SU-DHL-6 (cell line): ENCODE measurements at regions not wholly inside any gene's neighbourhood (a gene's known extent, or its start where the extent isn't known, plus 50 kb on each side); places are given as distances from the start of the nearest gene placed in this dataset.

Experiments
- H2AFZ ChIP-seq: fragments of 200-600 bp; sonication (generic); 2 replicates; pipeline ENCODE4 v1.6.1; 2014; ENCODE audit warnings: low read depth, mild to moderate bottlenecking, moderate library complexity, mixed read lengths, antibody characterized with exemption, low read length; ENCODE audit not compliant: severe bottlenecking
- H3F3A ChIP-seq: fragments of 200-600 bp; shearing (Covaris generic); 2 replicates; pipeline ENCODE4 v1.6.0; 2016; ENCODE audit warnings: antibody characterized with exemption, mild to moderate bottlenecking; ENCODE audit not compliant: insufficient read depth
- H3K27ac ChIP-seq: fragments of 200-600 bp; sonication (generic); 2 replicates; pipeline ENCODE4 v1.5.1; 2016; ENCODE audit warnings: low read depth, mild to moderate bottlenecking, low read length, moderate library complexity, mixed read lengths
- H3K27me3 ChIP-seq: fragments of 200-600 bp; sonication (generic), shearing (Covaris generic); 2 replicates; pipeline ENCODE4 v1.6.0; 2014; ENCODE audit warnings: mild to moderate bottlenecking, low read length
- H3K36me3 ChIP-seq: fragments of 200-600 bp; sonication (generic); 2 replicates; pipeline ENCODE4 v1.6.1; 2014; ENCODE audit warnings: mild to moderate bottlenecking, low read length, mixed read lengths
- H3K4me2 ChIP-seq: fragments of 300-600, 200-600 bp; shearing (Covaris generic), sonication (generic); 2 replicates; pipeline ENCODE4 v1.6.0; 2014; ENCODE audit warnings: low read length, low read depth, mild to moderate bottlenecking; ENCODE audit not compliant: poor library complexity, severe bottlenecking
- H3K4me3 ChIP-seq: fragments of 200-600 bp; sonication (generic); 2 replicates; pipeline ENCODE4 v1.5.1; 2014; ENCODE audit warnings: antibody characterized with exemption, low read length, mild to moderate bottlenecking, mixed read lengths; ENCODE audit not compliant: insufficient read depth, poor library complexity, severe bottlenecking
- H3K79me2 ChIP-seq: fragments of 200-600 bp; sonication (generic); 2 replicates; pipeline ENCODE4 v1.6.1; 2014; ENCODE audit warnings: mild to moderate bottlenecking, low read length, moderate library complexity; ENCODE audit not compliant: insufficient read depth
- H3K9ac ChIP-seq: fragments of 200-600 bp; sonication (generic); 2 replicates; pipeline ENCODE4 v1.7.0; 2014; ENCODE audit warnings: mild to moderate bottlenecking, low read length
- H3K9me2 ChIP-seq: fragments of 200-600 bp; sonication (generic); replicated peaks from 2 replicates; pipeline ENCODE4 v1.6.1; 2014; ENCODE audit warnings: low read length; ENCODE audit not compliant: insufficient read depth
- H3K9me3 ChIP-seq: fragments of 200-600 bp; sonication (generic); 2 replicates; pipeline ENCODE4 v1.6.1; 2014; ENCODE audit warnings: low read length, mixed read lengths; ENCODE audit not compliant: insufficient read depth
- H4K20me1 ChIP-seq: fragments of 200-600 bp; sonication (generic); 2 replicates; pipeline ENCODE4 v1.6.1; 2014; ENCODE audit warnings: low read depth, mild to moderate bottlenecking, antibody characterized with exemption, low read length, moderate library complexity, mixed read lengths
- CTCF ChIP-seq: fragments of 200-600 bp; sonication (generic); IDR thresholded peaks from one replicate; pipeline ENCODE4 v1.5.1; 2017; ENCODE audit warnings: antibody characterized with exemption, mild to moderate bottlenecking, low read length, moderate library complexity; ENCODE audit not compliant: insufficient read depth, poor library complexity, severe bottlenecking
- EZH2phosphoT487 ChIP-seq: fragments of 200-600 bp; sonication (generic), shearing (Covaris generic); conservative IDR thresholded peaks from 2 replicates; pipeline ENCODE4 v1.6.1; 2018; ENCODE audit warnings: mild to moderate bottlenecking, antibody characterized with exemption, low read length, moderate library complexity, mixed read lengths

- Histone ChIP-seq H2AFZ (no peak overlapping the region), H3K36me3 (no peaks in the 10 kb centered on the region), H4K20me1 (no peaks in the 10 kb centered on the region), H3K9me2 (no peaks in the 10 kb centered on the region), H3K4me2 (no peak overlapping the region), H3K9ac (no peak overlapping the region), H3K4me3 (no peak overlapping the region), H3K9me3 (peaks cover 6% of the 10 kb centered on the region; the same call in 1 of the 2 replicates), H3K79me2 (no peaks in the 10 kb centered on the region), H3K27ac (no peak overlapping the region), H3K27me3 (no peaks in the 10 kb centered on the region), H3F3A (no peaks in the 10 kb centered on the region)
- no peak for TF ChIP-seq CTCF
- no peak for TF ChIP-seq EZH2phosphoT487
Observed at GRCh38 chr7:121515630-121516401, 119.7 kb upstream of the FAM3C start.

- Histone ChIP-seq H2AFZ (no peak overlapping the region), H3K4me2 (no peak overlapping the region), H3K36me3 (no peaks in the 10 kb centered on the region), H3K27me3 (no peaks in the 10 kb centered on the region), H4K20me1 (no peaks in the 10 kb centered on the region), H3K9me3 (peaks cover 8% of the 10 kb centered on the region; the same call in 1 of the 2 replicates), H3K79me2 (no peaks in the 10 kb centered on the region), H3K27ac (no peak overlapping the region), H3K4me3 (no peak overlapping the region), H3K9ac (no peak overlapping the region), H3K9me2 (no peaks in the 10 kb centered on the region), H3F3A (no peaks in the 10 kb centered on the region)
- TF ChIP-seq CTCF: no peak
- no peak for TF ChIP-seq EZH2phosphoT487
Observed at GRCh38 chr7:121515229-121515628, 119.1 kb upstream of the FAM3C start.

- Histone ChIP-seq H4K20me1 (no peaks in the 10 kb centered on the region), H3K27ac (no peak overlapping the region), H3K36me3 (no peaks in the 10 kb centered on the region), H3K9ac (no peak overlapping the region), H3K4me2 (no peak overlapping the region), H2AFZ (no peak overlapping the region), H3K27me3 (no peaks in the 10 kb centered on the region), H3K9me3 (peaks cover 8% of the 10 kb centered on the region; the same call in 1 of the 2 replicates), H3F3A (no peaks in the 10 kb centered on the region), H3K4me3 (no peak overlapping the region), H3K79me2 (no peaks in the 10 kb centered on the region), H3K9me2 (no peaks in the 10 kb centered on the region)
- TF ChIP-seq CTCF: no peak
- TF ChIP-seq EZH2phosphoT487: no peak
Observed at GRCh38 chr7:121513105-121513504, 117.0 kb upstream of the FAM3C start.
